Liver (tissue), 8 donors: ENCODE measurements at regions not wholly inside any gene's neighbourhood (a gene's known extent, or its start where the extent isn't known, plus 50 kb on each side); places are given as distances from the start of the nearest gene placed in this dataset.

Source experiments
- DNase-seq: peaks from one replicate; pipeline ENCODE4 v3.0.0-alpha.2; 2017; ENCODE audit warnings: low spot score
- H3K27ac ChIP-seq, 2 donors: one replicate each; pipeline ENCODE4 v1.7.0; 2013; ENCODE audit warnings: inconsistent platforms in 2 of 2, low read length in 2 of 2, control low read depth in 1 of 2, low read depth in 1 of 2, mild to moderate bottlenecking in 1 of 2
- H3K27me3 ChIP-seq, 4 donors: one replicate each; pipeline versions ENCODE4 v1.6.1 to v1.7.0; 2013; ENCODE audit warnings: low read length in 3 of 4, inconsistent platforms in 1 of 4, mild to moderate bottlenecking in 1 of 4, moderate library complexity in 1 of 4; ENCODE audit not compliant: control insufficient read depth in 4 of 4, insufficient read depth in 4 of 4
- H3K36me3 ChIP-seq, 4 donors: one replicate each; pipeline versions ENCODE4 v1.6.1 to v1.7.0; 2013; ENCODE audit warnings: low read length in 3 of 4, mild to moderate bottlenecking in 3 of 4, low read depth in 1 of 4, moderate library complexity in 1 of 4; ENCODE audit not compliant: control insufficient read depth in 4 of 4, insufficient read depth in 3 of 4
- H3K4me1 ChIP-seq, 4 donors: one replicate each; pipeline versions ENCODE4 v1.6.1 to v1.7.0; 2013; ENCODE audit warnings: low read length in 3 of 4, mild to moderate bottlenecking in 3 of 4, moderate library complexity in 1 of 4; ENCODE audit not compliant: control insufficient read depth in 4 of 4, insufficient read depth in 4 of 4
- H3K4me3 ChIP-seq, 3 donors: one replicate each; pipeline versions ENCODE4 v1.6.1 to v1.7.0; 2013; ENCODE audit warnings: low read length in 3 of 3, control low read depth in 1 of 3, low read depth in 1 of 3, mild to moderate bottlenecking in 1 of 3
- H3K9ac ChIP-seq, 2 donors: one replicate each; pipeline ENCODE4 v1.7.0; 2013; ENCODE audit warnings: low read length in 2 of 2, mild to moderate bottlenecking in 2 of 2, moderate library complexity in 2 of 2, control low read depth in 1 of 2, low read depth in 1 of 2
- H3K9me3 ChIP-seq, 4 donors: one replicate each; pipeline versions ENCODE4 v1.6.1 to v1.7.0; 2013; ENCODE audit warnings: low read length in 3 of 4; ENCODE audit not compliant: control insufficient read depth in 4 of 4
- EGR1 ChIP-seq, 2 donors: IDR thresholded peaks; 2 replicates each; pipeline ENCODE4 v1.6.1; 2016 to 2018; ENCODE audit warnings: antibody characterized with exemption in 2 of 2, low read depth in 2 of 2
- FOXA2 ChIP-seq: IDR thresholded peaks from 2 replicates; pipeline ENCODE4 v1.6.1; 2016; ENCODE audit warnings: antibody characterized with exemption
- GABPA ChIP-seq, 2 donors: IDR thresholded peaks in 1 of 2; conservative IDR thresholded peaks in 1 of 2; 2 replicates each; pipeline ENCODE4 v1.6.1; 2016; ENCODE audit warnings: antibody characterized with exemption in 2 of 2, mild to moderate bottlenecking in 1 of 2, moderate library complexity in 1 of 2
- HNF4A ChIP-seq, 2 donors: conservative IDR thresholded peaks; 2 replicates each; pipeline ENCODE4 v1.6.1; 2016; ENCODE audit warnings: antibody characterized with exemption in 2 of 2, mild to moderate bottlenecking in 2 of 2
- HNF4G ChIP-seq: IDR thresholded peaks from 2 replicates; pipeline ENCODE4 v1.6.1; 2016; ENCODE audit warnings: antibody characterized with exemption
- JUND ChIP-seq, 2 donors: IDR thresholded peaks; 2 replicates each; pipeline ENCODE4 v1.6.1; 2016; ENCODE audit warnings: antibody characterized with exemption in 2 of 2
- NR2F2 ChIP-seq: IDR thresholded peaks from 2 replicates; pipeline ENCODE4 v1.6.1; 2016; ENCODE audit warnings: antibody characterized with exemption
- RAD21 ChIP-seq, 2 donors: IDR thresholded peaks; 2 replicates each; pipeline ENCODE4 v1.6.1; 2016; ENCODE audit warnings: antibody characterized with exemption in 2 of 2, mild to moderate bottlenecking in 2 of 2
- RXRA ChIP-seq, 2 donors: IDR thresholded peaks; 2 replicates each; pipeline ENCODE4 v1.6.1; 2017 to 2018; ENCODE audit warnings: antibody characterized with exemption in 2 of 2, mild to moderate bottlenecking in 1 of 2
- SP1 ChIP-seq: IDR thresholded peaks from 2 replicates; pipeline ENCODE4 v1.6.1; 2018; ENCODE audit warnings: antibody characterized with exemption, mild to moderate bottlenecking
- TAF1 ChIP-seq: conservative IDR thresholded peaks from 2 replicates; pipeline ENCODE4 v1.6.1; 2016; ENCODE audit warnings: antibody characterized with exemption, mild to moderate bottlenecking
- YY1 ChIP-seq: IDR thresholded peaks from 2 replicates; pipeline ENCODE4 v1.6.1; 2016; ENCODE audit warnings: antibody characterized with exemption, mild to moderate bottlenecking
- WGBS: extraction: QIAGEN DNeasy Blood & Tissue Kit; methylation state at CpG from one replicate; pipeline ENCODE4 v1.1.7; 2013; 5-methylcytosine and 5-hydroxymethylcytosine counted together
- TF ChIP-seq, protein P1 (sequence below): fragments of 150-350 bp; IDR thresholded peaks from 2 replicates; pipeline ENCODE4 v1.5.1; 2017; ENCODE audit warnings: improper control_type of control experiment, low read depth, low read length; ENCODE audit not compliant: missing input control
- TF ChIP-seq, protein P2 (sequence below): IDR thresholded peaks from 2 replicates; pipeline ENCODE4 v1.6.1; 2016; ENCODE audit warnings: antibody characterized with exemption
- TF ChIP-seq, protein P3 (sequence below): IDR thresholded peaks from 2 replicates; pipeline ENCODE4 v1.6.1; 2016; ENCODE audit warnings: antibody characterized with exemption
- TF ChIP-seq, protein P4 (sequence below): IDR thresholded peaks from 2 replicates; pipeline ENCODE4 v1.6.1; 2016; ENCODE audit warnings: antibody characterized with exemption
- TF ChIP-seq, protein P5 (sequence below): IDR thresholded peaks from 2 replicates; pipeline ENCODE4 v1.6.1; 2016; ENCODE audit warnings: antibody characterized with exemption, mild to moderate bottlenecking
- donor health status: healthy.
- donor health status: healthy.
- donor health status: healthy.
- donor health status: healthy.
- donor health status: healthy.

DNA sequence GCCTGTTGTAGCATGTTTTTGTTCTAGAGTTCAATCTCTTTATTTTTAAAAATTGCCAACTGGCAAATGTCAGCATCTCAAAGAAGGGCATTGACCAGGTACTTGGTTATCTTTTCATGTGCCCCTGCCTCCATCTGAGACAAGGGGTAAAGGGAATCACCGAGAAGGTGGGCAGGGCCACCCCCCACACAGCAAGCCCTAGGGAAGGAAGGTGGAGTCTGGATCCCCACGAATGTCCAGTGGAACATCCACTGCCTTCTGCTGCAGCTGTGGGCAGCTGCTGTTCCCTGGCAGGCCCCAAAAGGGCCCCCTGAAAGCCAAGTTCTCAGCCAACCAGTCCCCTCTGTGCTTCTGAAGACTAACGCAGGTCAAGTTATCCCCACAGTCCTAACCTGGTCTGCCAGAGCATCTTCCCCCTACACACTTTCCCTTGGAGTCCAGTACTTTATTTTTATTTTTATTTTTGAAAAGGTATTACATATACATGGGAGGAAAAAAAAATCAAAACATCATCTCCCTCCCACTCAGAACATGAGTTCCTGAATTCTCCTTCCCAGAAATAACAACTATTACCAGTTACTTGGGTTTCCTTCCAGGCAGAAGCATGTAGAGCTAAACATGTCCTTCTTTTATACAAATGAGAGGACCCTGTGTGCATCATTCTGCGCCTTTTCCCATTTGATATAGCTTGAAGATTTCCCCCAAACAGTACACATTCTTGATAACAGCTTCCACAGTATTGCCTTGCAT lies 253.7 kb downstream of the MAFB start:
- WGBS = 88% methylated on average over 4 of the region's 4 CpGs
- no peak overlapping the region for H3K27ac ChIP-seq
- TF ChIP-seq, protein P1, sequence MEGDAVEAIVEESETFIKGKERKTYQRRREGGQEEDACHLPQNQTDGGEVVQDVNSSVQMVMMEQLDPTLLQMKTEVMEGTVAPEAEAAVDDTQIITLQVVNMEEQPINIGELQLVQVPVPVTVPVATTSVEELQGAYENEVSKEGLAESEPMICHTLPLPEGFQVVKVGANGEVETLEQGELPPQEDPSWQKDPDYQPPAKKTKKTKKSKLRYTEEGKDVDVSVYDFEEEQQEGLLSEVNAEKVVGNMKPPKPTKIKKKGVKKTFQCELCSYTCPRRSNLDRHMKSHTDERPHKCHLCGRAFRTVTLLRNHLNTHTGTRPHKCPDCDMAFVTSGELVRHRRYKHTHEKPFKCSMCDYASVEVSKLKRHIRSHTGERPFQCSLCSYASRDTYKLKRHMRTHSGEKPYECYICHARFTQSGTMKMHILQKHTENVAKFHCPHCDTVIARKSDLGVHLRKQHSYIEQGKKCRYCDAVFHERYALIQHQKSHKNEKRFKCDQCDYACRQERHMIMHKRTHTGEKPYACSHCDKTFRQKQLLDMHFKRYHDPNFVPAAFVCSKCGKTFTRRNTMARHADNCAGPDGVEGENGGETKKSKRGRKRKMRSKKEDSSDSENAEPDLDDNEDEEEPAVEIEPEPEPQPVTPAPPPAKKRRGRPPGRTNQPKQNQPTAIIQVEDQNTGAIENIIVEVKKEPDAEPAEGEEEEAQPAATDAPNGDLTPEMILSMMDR = no peak
- TF ChIP-seq SP1 (no peak), EGR1 (IDR thresholded peaks at IDR 0.05; ENCODE audit: low read depth in 2 of 2) (no peak), NR2F2 (no peak), HNF4G (no peak), FOXA2 (no peak), RXRA (IDR thresholded peaks at IDR 0.05) (no peak), GABPA (IDR thresholded peaks at IDR 0.05 in 1 of 2, conservative IDR thresholded peaks at IDR 0.05 in 1 of 2) (no peak), YY1 (no peak)
- TF ChIP-seq, protein P2, sequence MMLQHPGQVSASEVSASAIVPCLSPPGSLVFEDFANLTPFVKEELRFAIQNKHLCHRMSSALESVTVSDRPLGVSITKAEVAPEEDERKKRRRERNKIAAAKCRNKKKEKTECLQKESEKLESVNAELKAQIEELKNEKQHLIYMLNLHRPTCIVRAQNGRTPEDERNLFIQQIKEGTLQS = no peak
- TF ChIP-seq, protein P3, sequence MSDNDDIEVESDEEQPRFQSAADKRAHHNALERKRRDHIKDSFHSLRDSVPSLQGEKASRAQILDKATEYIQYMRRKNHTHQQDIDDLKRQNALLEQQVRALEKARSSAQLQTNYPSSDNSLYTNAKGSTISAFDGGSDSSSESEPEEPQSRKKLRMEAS = no peak
- H3K27me3 ChIP-seq = no peaks in the 10 kb centered on the region
- no peaks in the 10 kb centered on the region for H3K9me3 ChIP-seq
- H3K36me3 ChIP-seq = no peaks in the 10 kb centered on the region
- H3K4me1 ChIP-seq = no peaks in the 10 kb centered on the region
- H3K9ac ChIP-seq = no peak overlapping the region
- no peak for DNase-seq
- no peak overlapping the region for H3K4me3 ChIP-seq

DNA sequence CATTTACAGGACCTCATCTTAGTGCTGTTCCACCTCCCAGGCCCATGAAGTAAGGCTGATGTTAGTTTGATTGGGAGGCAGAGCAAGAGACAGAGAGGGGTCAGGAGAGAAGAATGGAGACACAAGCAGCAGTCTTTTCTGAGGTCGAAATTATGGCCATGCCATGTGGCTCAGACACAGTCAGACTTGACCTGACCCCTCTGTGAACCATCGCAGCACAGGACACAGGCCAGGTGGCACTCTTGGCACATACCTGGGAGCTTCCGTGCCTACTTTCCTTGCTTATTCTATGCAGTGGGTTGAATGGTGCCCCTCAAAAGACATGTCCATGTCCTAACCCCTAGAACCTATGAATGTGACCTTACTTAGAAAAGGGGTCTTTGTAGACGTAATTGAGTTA lies 254.9 kb downstream of the MAFB start:
- H3K4me1 ChIP-seq = no peaks in the 10 kb centered on the region
- 55% methylated on average over 4 of the region's 4 CpGs for WGBS
- no peaks in the 10 kb centered on the region for H3K9me3 ChIP-seq

More for the DNA sequence above, 254.9 kb downstream of the MAFB start:
- Histone ChIP-seq H3K4me3 (no peak overlapping the region), H3K27ac (no peak overlapping the region), H3K27me3 (no peaks in the 10 kb centered on the region), H3K9ac (no peak overlapping the region), H3K36me3 (no peaks in the 10 kb centered on the region)
- DNase-seq = no peak
- TF ChIP-seq GABPA (IDR thresholded peaks at IDR 0.05 in 1 of 2, conservative IDR thresholded peaks at IDR 0.05 in 1 of 2) (no peak), FOXA2 (no peak), TAF1 (no peak), JUND (IDR thresholded peaks at IDR 0.05) (no peak), HNF4A (conservative IDR thresholded peaks at IDR 0.05) (no peak), SP1 (no peak), EGR1 (IDR thresholded peaks at IDR 0.05; ENCODE audit: low read depth in 2 of 2) (no peak), RAD21 (IDR thresholded peaks at IDR 0.05) (no peak), RXRA (IDR thresholded peaks at IDR 0.05) (no peak), YY1 (no peak)
- TF ChIP-seq, protein P4, sequence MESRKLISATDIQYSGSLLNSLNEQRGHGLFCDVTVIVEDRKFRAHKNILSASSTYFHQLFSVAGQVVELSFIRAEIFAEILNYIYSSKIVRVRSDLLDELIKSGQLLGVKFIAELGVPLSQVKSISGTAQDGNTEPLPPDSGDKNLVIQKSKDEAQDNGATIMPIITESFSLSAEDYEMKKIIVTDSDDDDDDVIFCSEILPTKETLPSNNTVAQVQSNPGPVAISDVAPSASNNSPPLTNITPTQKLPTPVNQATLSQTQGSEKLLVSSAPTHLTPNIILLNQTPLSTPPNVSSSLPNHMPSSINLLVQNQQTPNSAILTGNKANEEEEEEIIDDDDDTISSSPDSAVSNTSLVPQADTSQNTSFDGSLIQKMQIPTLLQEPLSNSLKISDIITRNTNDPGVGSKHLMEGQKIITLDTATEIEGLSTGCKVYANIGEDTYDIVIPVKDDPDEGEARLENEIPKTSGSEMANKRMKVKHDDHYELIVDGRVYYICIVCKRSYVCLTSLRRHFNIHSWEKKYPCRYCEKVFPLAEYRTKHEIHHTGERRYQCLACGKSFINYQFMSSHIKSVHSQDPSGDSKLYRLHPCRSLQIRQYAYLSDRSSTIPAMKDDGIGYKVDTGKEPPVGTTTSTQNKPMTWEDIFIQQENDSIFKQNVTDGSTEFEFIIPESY = no peak
- TF ChIP-seq, protein P2 = no peak
- TF ChIP-seq, protein P5, sequence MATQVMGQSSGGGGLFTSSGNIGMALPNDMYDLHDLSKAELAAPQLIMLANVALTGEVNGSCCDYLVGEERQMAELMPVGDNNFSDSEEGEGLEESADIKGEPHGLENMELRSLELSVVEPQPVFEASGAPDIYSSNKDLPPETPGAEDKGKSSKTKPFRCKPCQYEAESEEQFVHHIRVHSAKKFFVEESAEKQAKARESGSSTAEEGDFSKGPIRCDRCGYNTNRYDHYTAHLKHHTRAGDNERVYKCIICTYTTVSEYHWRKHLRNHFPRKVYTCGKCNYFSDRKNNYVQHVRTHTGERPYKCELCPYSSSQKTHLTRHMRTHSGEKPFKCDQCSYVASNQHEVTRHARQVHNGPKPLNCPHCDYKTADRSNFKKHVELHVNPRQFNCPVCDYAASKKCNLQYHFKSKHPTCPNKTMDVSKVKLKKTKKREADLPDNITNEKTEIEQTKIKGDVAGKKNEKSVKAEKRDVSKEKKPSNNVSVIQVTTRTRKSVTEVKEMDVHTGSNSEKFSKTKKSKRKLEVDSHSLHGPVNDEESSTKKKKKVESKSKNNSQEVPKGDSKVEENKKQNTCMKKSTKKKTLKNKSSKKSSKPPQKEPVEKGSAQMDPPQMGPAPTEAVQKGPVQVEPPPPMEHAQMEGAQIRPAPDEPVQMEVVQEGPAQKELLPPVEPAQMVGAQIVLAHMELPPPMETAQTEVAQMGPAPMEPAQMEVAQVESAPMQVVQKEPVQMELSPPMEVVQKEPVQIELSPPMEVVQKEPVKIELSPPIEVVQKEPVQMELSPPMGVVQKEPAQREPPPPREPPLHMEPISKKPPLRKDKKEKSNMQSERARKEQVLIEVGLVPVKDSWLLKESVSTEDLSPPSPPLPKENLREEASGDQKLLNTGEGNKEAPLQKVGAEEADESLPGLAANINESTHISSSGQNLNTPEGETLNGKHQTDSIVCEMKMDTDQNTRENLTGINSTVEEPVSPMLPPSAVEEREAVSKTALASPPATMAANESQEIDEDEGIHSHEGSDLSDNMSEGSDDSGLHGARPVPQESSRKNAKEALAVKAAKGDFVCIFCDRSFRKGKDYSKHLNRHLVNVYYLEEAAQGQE = no peak
- TF ChIP-seq, protein P3 = no peak
